Stimulated activated CD4-positive, alpha-beta T cell treated with anti-CD3 and anti-CD28 coated beads, Interleukin-1b, Interleukin-23, amount 100 ng/mL, for 24 hours (primary cell): ENCODE measurements at regions not wholly inside any gene's neighbourhood (a gene's known extent, or its start where the extent isn't known, plus 50 kb on each side); places are given as distances from the start of the nearest gene placed in this dataset.

Experiments used
- DNase-seq, 4 experiments: peaks; one replicate each; pipeline ENCODE4 v3.0.0-alpha.2; 2020; ENCODE audit warnings: low read depth in 4 of 4, low spot score in 1 of 4

- DNase-seq: no peak
Measured at GRCh38 chr4:1543561-1543960, 137.3 kb upstream of the NKX1-1 start.

- DNase-seq: no peak
Measured at GRCh38 chr4:1542516-1543320, 136.5 kb upstream of the NKX1-1 start.

GRCh38 chr4:1542226-1542490 is 135.9 kb upstream of the NKX1-1 start:
- no peak for DNase-seq

GRCh38 chr4:1541449-1542225 is 135.4 kb upstream of the NKX1-1 start:
- DNase-seq: no peak

GRCh38 chr4:1540601-1541375 is 134.5 kb upstream of the NKX1-1 start:
- no peak for DNase-seq

- no peak for DNase-seq
Measured at GRCh38 chr4:1539859-1540600, 133.8 kb upstream of the NKX1-1 start.

- no peak for DNase-seq
Measured at GRCh38 chr4:1538941-1539772, 132.9 kb upstream of the NKX1-1 start.

- DNase-seq: no peak
Measured at GRCh38 chr4:1538096-1538410, 131.8 kb upstream of the NKX1-1 start.

GRCh38 chr4:1537410-1538095 is 131.3 kb upstream of the NKX1-1 start:
- DNase-seq: no peak

GRCh38 chr4:1536579-1537409 is 130.6 kb upstream of the NKX1-1 start:
- DNase-seq: no peak

- DNase-seq: no peak
Measured at GRCh38 chr4:1535926-1536578, 129.8 kb upstream of the NKX1-1 start.

- DNase-seq: no peak
Measured at GRCh38 chr4:1534876-1535526, 128.8 kb upstream of the NKX1-1 start.

- no peak for DNase-seq
Measured at GRCh38 chr4:1534095-1534872, 128.0 kb upstream of the NKX1-1 start.

GRCh38 chr4:1533501-1534064 is 127.3 kb upstream of the NKX1-1 start:
- no peak for DNase-seq

GRCh38 chr4:1532549-1533395 is 126.5 kb upstream of the NKX1-1 start:
- DNase-seq: no peak
